HCT116 (cell line): ENCODE measurements at regions not wholly inside any gene's neighbourhood (a gene's known extent, or its start where the extent isn't known, plus 50 kb on each side); places are given as distances from the start of the nearest gene placed in this dataset.

Source experiments
- CBX3 ChIP-seq: IDR thresholded peaks from 2 replicates; pipeline ENCODE4 v1.6.1; 2012; ENCODE audit warnings: low read depth
- EZH2 ChIP-seq: fragments of 200-600 bp; sonication (generic); IDR thresholded peaks from 2 replicates; pipeline ENCODE4 v1.6.1; 2017; ENCODE audit warnings: antibody characterized with exemption, mixed run types
- EZH2phosphoT487 ChIP-seq: fragments of 200-600 bp; IDR thresholded peaks from 2 replicates; pipeline ENCODE4 v1.6.1; 2018; ENCODE audit warnings: antibody characterized with exemption, borderline replicate concordance
- FOSL1 ChIP-seq: IDR thresholded peaks from 2 replicates; pipeline ENCODE4 v1.6.1; 2012; ENCODE audit warnings: low read depth
- JUND ChIP-seq: IDR thresholded peaks from 2 replicates; pipeline ENCODE4 v1.6.1; 2012
- POLR2A ChIP-seq: IDR thresholded peaks from 2 replicates; pipeline ENCODE4 v1.7.0; 2011; ENCODE audit warnings: borderline replicate concordance; ENCODE audit not compliant: insufficient read depth, insufficient read length; ENCODE audit errors: extremely low read depth
- POLR2AphosphoS5 ChIP-seq: IDR thresholded peaks from 2 replicates; pipeline ENCODE4 v1.6.1; 2011; ENCODE audit warnings: mild to moderate bottlenecking, low read depth, low read length, moderate library complexity
- SP1 ChIP-seq: IDR thresholded peaks from 2 replicates; pipeline ENCODE4 v1.6.1; 2012; ENCODE audit warnings: low read depth
- ZFX ChIP-seq: fragments of 450-650 bp; IDR thresholded peaks from 2 replicates; pipeline ENCODE4 v1.6.1; 2017
- ZNF274 ChIP-seq: fragments of 200-500 bp; sonication (Bioruptor generic); IDR thresholded peaks from 2 replicates; pipeline ENCODE4 v1.6.1; 2014; ENCODE audit warnings: mild to moderate bottlenecking, low read depth, low read length, inconsistent platforms
- TF ChIP-seq, protein P1 (sequence below), 3 experiments: fragments of 200-600 bp in 1 of 3; sonication (generic) in 1 of 3; IDR thresholded peaks in 2 of 3; conservative IDR thresholded peaks in 1 of 3; 2 replicates each; pipeline ENCODE4 v1.5.1; 2012 to 2017; ENCODE audit warnings: low read depth in 2 of 3, low read length in 2 of 3, antibody characterized with exemption in 1 of 3, borderline replicate concordance in 1 of 3, control low read depth in 1 of 3, mild to moderate bottlenecking in 1 of 3, mixed read lengths in 1 of 3, mixed run types in 1 of 3, moderate library complexity in 1 of 3; ENCODE audit not compliant: insufficient read depth in 1 of 3
- TF ChIP-seq, protein P2 (sequence below): IDR thresholded peaks from 2 replicates; pipeline ENCODE4 v1.6.1; 2012
- TF ChIP-seq, protein P3 (sequence below): IDR thresholded peaks from 2 replicates; pipeline ENCODE4 v1.6.1; 2012; ENCODE audit warnings: low read depth
- TF ChIP-seq, protein P4 (sequence below): IDR thresholded peaks from 2 replicates; pipeline ENCODE4 v1.6.1; 2012

DNA sequence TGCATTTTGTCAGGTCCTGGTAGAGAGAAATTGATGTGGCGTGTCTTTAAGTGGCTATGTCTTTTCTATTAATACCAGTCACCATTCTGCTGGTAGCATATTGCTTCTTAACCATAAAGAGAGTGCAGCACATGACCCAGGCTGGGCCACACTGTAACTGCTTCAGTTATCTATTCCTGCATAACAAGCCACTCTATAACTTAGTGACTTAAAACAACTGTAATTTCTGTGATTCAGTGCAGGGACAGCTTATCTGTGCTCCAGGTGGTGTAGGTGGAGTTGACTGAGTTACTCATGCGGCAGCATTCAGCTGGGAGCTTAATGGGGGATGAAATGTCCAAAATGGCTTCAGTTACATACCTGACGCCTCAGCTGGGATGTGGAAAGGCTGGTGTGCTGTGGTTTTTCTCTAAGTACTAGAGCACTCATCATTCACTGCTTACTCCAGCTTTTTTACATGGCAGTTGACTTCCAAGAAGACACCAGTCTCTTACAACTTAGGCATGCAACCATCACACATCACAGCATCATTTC lies 742.4 kb downstream of the SATB2 start:
- TF ChIP-seq, protein P1, sequence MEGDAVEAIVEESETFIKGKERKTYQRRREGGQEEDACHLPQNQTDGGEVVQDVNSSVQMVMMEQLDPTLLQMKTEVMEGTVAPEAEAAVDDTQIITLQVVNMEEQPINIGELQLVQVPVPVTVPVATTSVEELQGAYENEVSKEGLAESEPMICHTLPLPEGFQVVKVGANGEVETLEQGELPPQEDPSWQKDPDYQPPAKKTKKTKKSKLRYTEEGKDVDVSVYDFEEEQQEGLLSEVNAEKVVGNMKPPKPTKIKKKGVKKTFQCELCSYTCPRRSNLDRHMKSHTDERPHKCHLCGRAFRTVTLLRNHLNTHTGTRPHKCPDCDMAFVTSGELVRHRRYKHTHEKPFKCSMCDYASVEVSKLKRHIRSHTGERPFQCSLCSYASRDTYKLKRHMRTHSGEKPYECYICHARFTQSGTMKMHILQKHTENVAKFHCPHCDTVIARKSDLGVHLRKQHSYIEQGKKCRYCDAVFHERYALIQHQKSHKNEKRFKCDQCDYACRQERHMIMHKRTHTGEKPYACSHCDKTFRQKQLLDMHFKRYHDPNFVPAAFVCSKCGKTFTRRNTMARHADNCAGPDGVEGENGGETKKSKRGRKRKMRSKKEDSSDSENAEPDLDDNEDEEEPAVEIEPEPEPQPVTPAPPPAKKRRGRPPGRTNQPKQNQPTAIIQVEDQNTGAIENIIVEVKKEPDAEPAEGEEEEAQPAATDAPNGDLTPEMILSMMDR (IDR thresholded peaks at IDR 0.05 in 2 of 3, conservative IDR thresholded peaks at IDR 0.05 in 1 of 3; ENCODE audit: borderline replicate concordance in 1 of 3, insufficient read depth in 1 of 3, low read depth in 2 of 3, low read length in 2 of 3): no peak
- TF ChIP-seq ZNF274 (no peak), POLR2AphosphoS5 (no peak), POLR2A (no peak), EZH2 (no peak), SP1 (no peak), ZFX (no peak), JUND (no peak), EZH2phosphoT487 (no peak), FOSL1 (no peak), CBX3 (no peak)
- TF ChIP-seq, protein P2, sequence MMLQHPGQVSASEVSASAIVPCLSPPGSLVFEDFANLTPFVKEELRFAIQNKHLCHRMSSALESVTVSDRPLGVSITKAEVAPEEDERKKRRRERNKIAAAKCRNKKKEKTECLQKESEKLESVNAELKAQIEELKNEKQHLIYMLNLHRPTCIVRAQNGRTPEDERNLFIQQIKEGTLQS: no peak
- TF ChIP-seq, protein P3, sequence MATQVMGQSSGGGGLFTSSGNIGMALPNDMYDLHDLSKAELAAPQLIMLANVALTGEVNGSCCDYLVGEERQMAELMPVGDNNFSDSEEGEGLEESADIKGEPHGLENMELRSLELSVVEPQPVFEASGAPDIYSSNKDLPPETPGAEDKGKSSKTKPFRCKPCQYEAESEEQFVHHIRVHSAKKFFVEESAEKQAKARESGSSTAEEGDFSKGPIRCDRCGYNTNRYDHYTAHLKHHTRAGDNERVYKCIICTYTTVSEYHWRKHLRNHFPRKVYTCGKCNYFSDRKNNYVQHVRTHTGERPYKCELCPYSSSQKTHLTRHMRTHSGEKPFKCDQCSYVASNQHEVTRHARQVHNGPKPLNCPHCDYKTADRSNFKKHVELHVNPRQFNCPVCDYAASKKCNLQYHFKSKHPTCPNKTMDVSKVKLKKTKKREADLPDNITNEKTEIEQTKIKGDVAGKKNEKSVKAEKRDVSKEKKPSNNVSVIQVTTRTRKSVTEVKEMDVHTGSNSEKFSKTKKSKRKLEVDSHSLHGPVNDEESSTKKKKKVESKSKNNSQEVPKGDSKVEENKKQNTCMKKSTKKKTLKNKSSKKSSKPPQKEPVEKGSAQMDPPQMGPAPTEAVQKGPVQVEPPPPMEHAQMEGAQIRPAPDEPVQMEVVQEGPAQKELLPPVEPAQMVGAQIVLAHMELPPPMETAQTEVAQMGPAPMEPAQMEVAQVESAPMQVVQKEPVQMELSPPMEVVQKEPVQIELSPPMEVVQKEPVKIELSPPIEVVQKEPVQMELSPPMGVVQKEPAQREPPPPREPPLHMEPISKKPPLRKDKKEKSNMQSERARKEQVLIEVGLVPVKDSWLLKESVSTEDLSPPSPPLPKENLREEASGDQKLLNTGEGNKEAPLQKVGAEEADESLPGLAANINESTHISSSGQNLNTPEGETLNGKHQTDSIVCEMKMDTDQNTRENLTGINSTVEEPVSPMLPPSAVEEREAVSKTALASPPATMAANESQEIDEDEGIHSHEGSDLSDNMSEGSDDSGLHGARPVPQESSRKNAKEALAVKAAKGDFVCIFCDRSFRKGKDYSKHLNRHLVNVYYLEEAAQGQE: no peak
- TF ChIP-seq, protein P4, sequence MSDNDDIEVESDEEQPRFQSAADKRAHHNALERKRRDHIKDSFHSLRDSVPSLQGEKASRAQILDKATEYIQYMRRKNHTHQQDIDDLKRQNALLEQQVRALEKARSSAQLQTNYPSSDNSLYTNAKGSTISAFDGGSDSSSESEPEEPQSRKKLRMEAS: no peak
